ENCODE measurements at regions not wholly inside any gene's neighbourhood (a gene's known extent, or its start where the extent isn't known, plus 50 kb on each side); places are given as distances from the start of the nearest gene placed in this dataset.

DNA sequence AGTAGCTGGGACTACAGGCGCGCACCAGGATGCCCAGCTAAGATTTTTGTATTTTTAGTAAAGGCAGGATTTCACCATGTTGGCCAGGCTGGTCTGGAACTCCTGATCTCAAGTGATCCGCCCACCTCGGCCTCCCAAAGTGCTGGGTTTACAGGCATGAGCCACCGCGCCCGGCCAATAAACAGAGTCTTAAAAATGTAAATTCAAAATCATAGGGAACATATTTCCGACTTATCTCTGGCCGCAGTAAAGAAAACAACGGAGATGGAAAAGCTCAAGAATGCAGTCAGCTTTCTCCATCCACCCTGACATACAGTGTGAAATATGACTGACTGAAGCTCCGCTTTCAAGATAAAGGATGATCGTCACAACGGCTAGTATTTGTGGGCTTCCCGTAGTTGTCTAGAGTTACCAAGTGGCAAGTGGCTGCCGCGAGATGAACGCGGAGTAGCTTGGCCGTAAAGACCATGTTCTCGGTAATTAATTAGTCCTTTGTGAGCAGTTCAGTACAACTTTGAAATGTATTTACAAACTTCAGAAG lies 495.1 kb upstream of the FAT1 start:
- Mint-ChIP-seq H3K4me3 (no peak overlapping the region), H3K4me1 (no peaks in the 10 kb centered on the region), H3K36me3 (no peaks in the 10 kb centered on the region), H3K27ac (no peak overlapping the region), H3K27me3 (ENCODE audit: low read depth in 3 of 3) (peaks cover 0 to 1% (median 0%) of the 10 kb centered on the region in 3 donors), H3K9me3 (peaks cover 2 to 15% (median 7%) of the 10 kb centered on the region in 7 donors)
- Histone ChIP-seq H3K27me3 (ENCODE audit: control insufficient read depth in 2 of 2, insufficient read depth in 2 of 2, low read length in 2 of 2) (no peaks in the 10 kb centered on the region), H2AFZ (ENCODE audit: insufficient read depth, low read depth, low read length, poor library complexity, severe bottlenecking) (no peak overlapping the region), H3K4me3 (replicated peaks in 1 of 3; ENCODE audit: low read depth in 2 of 3, low read length in 3 of 3) (no peak overlapping the region), H3K27ac (ENCODE audit: low read depth in 1 of 2, low read length in 2 of 2) (no peak overlapping the region), H3K4me2 (replicated peaks; ENCODE audit: extremely low read depth, low read length, poor library complexity, severe bottlenecking) (no peak overlapping the region), H3K79me2 (ENCODE audit: insufficient read depth, low read length) (no peaks in the 10 kb centered on the region), H3K4me1 (ENCODE audit: control insufficient read depth in 1 of 2, insufficient read depth in 2 of 2, low read length in 2 of 2) (no peaks in the 10 kb centered on the region), H4K20me1 (ENCODE audit: insufficient read depth, low read length) (no peaks in the 10 kb centered on the region), H3K9ac (ENCODE audit: insufficient read depth, low read length, poor library complexity, severe bottlenecking) (no peak overlapping the region), H3K36me3 (replicated peaks in 1 of 2; ENCODE audit: control insufficient read depth in 1 of 2, insufficient read depth in 2 of 2, low read length in 2 of 2) (no peaks in the 10 kb centered on the region), H3K9me3 (replicated peaks in 1 of 2; ENCODE audit: control insufficient read depth in 1 of 2, insufficient read depth in 1 of 2, low read length in 2 of 2) (peaks cover 0 to 7% of the 10 kb centered on the region in 2 donors)
- intact Hi-C loops (cut with micrococcal nuclease), result no loop called here
- TF ChIP-seq, protein P1, sequence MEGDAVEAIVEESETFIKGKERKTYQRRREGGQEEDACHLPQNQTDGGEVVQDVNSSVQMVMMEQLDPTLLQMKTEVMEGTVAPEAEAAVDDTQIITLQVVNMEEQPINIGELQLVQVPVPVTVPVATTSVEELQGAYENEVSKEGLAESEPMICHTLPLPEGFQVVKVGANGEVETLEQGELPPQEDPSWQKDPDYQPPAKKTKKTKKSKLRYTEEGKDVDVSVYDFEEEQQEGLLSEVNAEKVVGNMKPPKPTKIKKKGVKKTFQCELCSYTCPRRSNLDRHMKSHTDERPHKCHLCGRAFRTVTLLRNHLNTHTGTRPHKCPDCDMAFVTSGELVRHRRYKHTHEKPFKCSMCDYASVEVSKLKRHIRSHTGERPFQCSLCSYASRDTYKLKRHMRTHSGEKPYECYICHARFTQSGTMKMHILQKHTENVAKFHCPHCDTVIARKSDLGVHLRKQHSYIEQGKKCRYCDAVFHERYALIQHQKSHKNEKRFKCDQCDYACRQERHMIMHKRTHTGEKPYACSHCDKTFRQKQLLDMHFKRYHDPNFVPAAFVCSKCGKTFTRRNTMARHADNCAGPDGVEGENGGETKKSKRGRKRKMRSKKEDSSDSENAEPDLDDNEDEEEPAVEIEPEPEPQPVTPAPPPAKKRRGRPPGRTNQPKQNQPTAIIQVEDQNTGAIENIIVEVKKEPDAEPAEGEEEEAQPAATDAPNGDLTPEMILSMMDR (IDR thresholded peaks at IDR 0.05), result no peak
- WGBS (ENCODE audit: insufficient coverage), result 92% methylated on average over 16 of the region's 20 CpGs
- no peak for DNase-seq

- peaks cover 0 to 14% (median 3%) of the 10 kb centered on the region in 7 donors for H3K9me3 Mint-ChIP-seq
- H3K36me3 ChIP-seq (replicated peaks in 1 of 2; ENCODE audit: control insufficient read depth in 1 of 2, insufficient read depth in 2 of 2, low read length in 2 of 2), result no peaks in the 10 kb centered on the region
- no peak overlapping the region for H2AFZ ChIP-seq (ENCODE audit: insufficient read depth, low read depth, low read length, poor library complexity, severe bottlenecking)
- no peak overlapping the region for H3K4me2 ChIP-seq (replicated peaks; ENCODE audit: extremely low read depth, low read length, poor library complexity, severe bottlenecking)
- H3K27me3 Mint-ChIP-seq (ENCODE audit: low read depth in 3 of 3), result no peaks in the 10 kb centered on the region
- H4K20me1 ChIP-seq (ENCODE audit: insufficient read depth, low read length), result no peaks in the 10 kb centered on the region
- H3K9ac ChIP-seq (ENCODE audit: insufficient read depth, low read length, poor library complexity, severe bottlenecking), result no peak overlapping the region
- DNase-seq, result no peak
- TF ChIP-seq, protein P1 (IDR thresholded peaks at IDR 0.05), result no peak
- no peaks in the 10 kb centered on the region for H3K4me1 ChIP-seq (ENCODE audit: control insufficient read depth in 1 of 2, insufficient read depth in 2 of 2, low read length in 2 of 2)
- intact Hi-C loops (cut with micrococcal nuclease), result no loop called here
- WGBS (ENCODE audit: insufficient coverage), result 84% methylated on average over 3 of the region's 5 CpGs
- H3K27me3 ChIP-seq (ENCODE audit: control insufficient read depth in 2 of 2, insufficient read depth in 2 of 2, low read length in 2 of 2), result no peaks in the 10 kb centered on the region
- H3K9me3 ChIP-seq (replicated peaks in 1 of 2; ENCODE audit: control insufficient read depth in 1 of 2, insufficient read depth in 1 of 2, low read length in 2 of 2), result peaks cover 9 to 11% of the 10 kb centered on the region in 2 donors
- H3K27ac ChIP-seq (ENCODE audit: low read depth in 1 of 2, low read length in 2 of 2), result no peak overlapping the region
- H3K79me2 ChIP-seq (ENCODE audit: insufficient read depth, low read length), result no peaks in the 10 kb centered on the region
- H3K4me3 Mint-ChIP-seq, result no peak overlapping the region
- H3K36me3 Mint-ChIP-seq, result no peaks in the 10 kb centered on the region
- H3K4me1 Mint-ChIP-seq, result no peaks in the 10 kb centered on the region
- no peak overlapping the region for H3K27ac Mint-ChIP-seq
- no peak overlapping the region for H3K4me3 ChIP-seq (replicated peaks in 1 of 3; ENCODE audit: low read depth in 2 of 3, low read length in 3 of 3)
These were observed 500.9 kb upstream of the FAT1 start for GRCh38 chr4:187224560-187224959.
